Heart right ventricle (tissue), 16 donors: ENCODE measurements at regions not wholly inside any gene's neighbourhood (a gene's known extent, or its start where the extent isn't known, plus 50 kb on each side); places are given as distances from the start of the nearest gene placed in this dataset.

Source experiments
- ATAC-seq, 8 donors: fragments of 200-7000 bp; cut with Tn5 transposase; one replicate each; pipeline ENCODE4 v1.9.1; 2020; ENCODE audit warnings: mild to moderate bottlenecking in 8 of 8, moderate library complexity in 8 of 8, moderate number of reproducible peaks in 1 of 8
- DNase-seq, 2 donors: peaks; one replicate each; pipeline ENCODE4 v3.0.0-alpha.2; 2020
- H3K27ac ChIP-seq, 10 donors: fragments of 200-600 bp; sonication (generic) in 2 of 10; one replicate each; pipeline versions ENCODE4 v1.5.0 to v1.8.0; 2020 to 2022; ENCODE audit warnings: mild to moderate bottlenecking in 3 of 10
- H3K27me3 ChIP-seq, 7 donors: fragments of 200-600 bp; one replicate each; pipeline ENCODE4 v1.8.0; 2021 to 2022; ENCODE audit warnings: mild to moderate bottlenecking in 2 of 7
- H3K36me3 ChIP-seq, 9 donors: fragments of 200-600 bp; sonication (generic) in 1 of 9; one replicate each; pipeline versions ENCODE4 v1.5.0 to v1.8.0; 2020 to 2022; ENCODE audit warnings: mild to moderate bottlenecking in 2 of 9
- H3K4me1 ChIP-seq, 9 donors: fragments of 200-600 bp; sonication (generic) in 1 of 9; one replicate each; pipeline versions ENCODE4 v1.5.0 to v1.8.0; 2020 to 2022; ENCODE audit warnings: mild to moderate bottlenecking in 4 of 9
- H3K4me3 ChIP-seq, 10 donors: fragments of 200-600 bp; sonication (generic) in 2 of 10; one replicate each; pipeline versions ENCODE4 v1.5.0 to v1.8.0; 2020 to 2022; ENCODE audit warnings: mild to moderate bottlenecking in 7 of 10, moderate library complexity in 2 of 10
- H3K9me3 ChIP-seq, 11 donors: fragments of 200-600 bp in 10 of 11; sonication (generic) in 2 of 11; one replicate each; pipeline versions ENCODE4 v1.5.0 to v1.8.0; 2013 to 2022; ENCODE audit warnings: mild to moderate bottlenecking in 2 of 11, control low read depth in 1 of 11, moderate library complexity in 1 of 11
- CTCF ChIP-seq, 9 donors: fragments of 200-600 bp; sonication (generic) in 2 of 9; IDR thresholded peaks; one replicate each; pipeline versions ENCODE4 v1.5.0 to v1.8.0; 2021 to 2022; ENCODE audit warnings: antibody characterized with exemption in 9 of 9, mild to moderate bottlenecking in 5 of 9, moderate library complexity in 1 of 9
- WGBS, 2 donors: extraction: QIAGEN DNeasy Blood & Tissue Kit; methylation state at CpG; one replicate each; pipeline ENCODE4 v1.1.7; 2013; ENCODE audit warnings: inconsistent platforms in 1 of 2; 5-methylcytosine and 5-hydroxymethylcytosine counted together
- intact Hi-C, 10 donors: fragments of 100-400 bp; cut with DNase I; formaldehyde crosslinking; loops; one replicate each; pipeline versions ENCODE4 v1.11.1 to v1.14.2; 2022
- donor health status: Arrhythmogenic right ventricular cardiomyopathy.
- donor health status: ischemic (EF 13 %, LVEDD 7.1; RV severe dilation, severe dysfunction).
- donor health status: healthy with polysubstance abuse.
- donor health status: DM: no; HTN: yes; CAD: no.
- donor health status: DM: no; HTN: no; CAD: no.
- donor health status: ischemic (EF 25% LVEDD 6.9; RV normal size, moderate dysfunction).
- donor health status: ischemic (EF 25% LVEDD 5.7; RV mildly dilated, moderate dysfunction).
- donor health status: healthy.
- donor health status: DM: yes; HTN: yes; CAD: no.
- donor health status: Ischemic cardiomyopathy.
- donor health status: ischemic (EF 35%, LVEDD 5.7; RV mildly dilated, moderate dysfunction).
- donor health status: nonischemic (EF 11% LVEDD 7.7; RV severe dilation, severe dysfunction).
- donor health status: DM: yes; HTN: yes; CAD: no.
- donor health status: PGD.
- donor health status: ischemic (EF 29% LVEDD 5.4; RV normal size, mild dysfunction).
- donor health status: nonischemic (EF 23%, LVEDD 6.1; RV moderate dilation, normal function).

- ATAC-seq (no peak), DNase-seq (no peak)
- H3K9me3 ChIP-seq = peaks cover 0 to 24% (median 6%) of the 10 kb centered on the region in 11 donors
- intact Hi-C loops = no loop called here
- no peak for TF ChIP-seq CTCF (IDR thresholded peaks at IDR 0.05)
- H3K27ac ChIP-seq = no peak overlapping the region
- no peaks in the 10 kb centered on the region for H3K4me1 ChIP-seq
- peaks cover 0 to 32% (median 15%) of the 10 kb centered on the region in 7 donors for H3K27me3 ChIP-seq
- no peak overlapping the region for H3K4me3 ChIP-seq
- no peaks in the 10 kb centered on the region for H3K36me3 ChIP-seq
- 89 to 94% methylated on average over 8 of the region's 8 CpGs for WGBS, 2 donors
These were observed 158.5 kb downstream of the RRAGC start for GRCh38 chr1:38701088-38701487.

GRCh38 chr1:38700077-38700470 is 159.5 kb downstream of the RRAGC start:
- H3K4me1 ChIP-seq = no peaks in the 10 kb centered on the region
- no peak overlapping the region for H3K4me3 ChIP-seq
- no peak for TF ChIP-seq CTCF (IDR thresholded peaks at IDR 0.05)
- peaks cover 0 to 14% (median 0%) of the 10 kb centered on the region in 11 donors for H3K9me3 ChIP-seq
- peaks cover 0 to 27% (median 7%) of the 10 kb centered on the region in 7 donors for H3K27me3 ChIP-seq
- ATAC-seq = no peak
- DNase-seq = no peak
- no peak overlapping the region for H3K27ac ChIP-seq
- WGBS, 2 donors = 76 to 89% methylated on average over 3 of the region's 3 CpGs
- H3K36me3 ChIP-seq = no peaks in the 10 kb centered on the region
- intact Hi-C loops = no loop called here

GRCh38 chr1:38699330-38700076 is 160.1 kb downstream of the RRAGC start:
- WGBS, 2 donors = 67 to 74% methylated on average over 7 of the region's 7 CpGs
- TF ChIP-seq CTCF (IDR thresholded peaks at IDR 0.05) = no peak
- intact Hi-C loops = no loop called here
- peaks cover 0 to 9% (median 0%) of the 10 kb centered on the region in 11 donors for H3K9me3 ChIP-seq
- H3K4me3 ChIP-seq = no peak overlapping the region
- H3K4me1 ChIP-seq = no peaks in the 10 kb centered on the region
- no peaks in the 10 kb centered on the region for H3K36me3 ChIP-seq
- no peak overlapping the region for H3K27ac ChIP-seq
- ATAC-seq (no peak), DNase-seq (no peak)
- peaks cover 0 to 24% (median 1%) of the 10 kb centered on the region in 7 donors for H3K27me3 ChIP-seq

GRCh38 chr1:38697387-38697786 is 162.2 kb downstream of the RRAGC start:
- no peak for DNase-seq
- Histone ChIP-seq H3K36me3 (no peaks in the 10 kb centered on the region), H3K4me3 (no peak overlapping the region), H3K27ac (no peak overlapping the region), H3K9me3 (peaks cover 0 to 9% (median 0%) of the 10 kb centered on the region in 11 donors), H3K4me1 (no peaks in the 10 kb centered on the region), H3K27me3 (peaks cover 0 to 28% (median 0%) of the 10 kb centered on the region in 7 donors)
- no peak for ATAC-seq
- TF ChIP-seq CTCF (IDR thresholded peaks at IDR 0.05) = no peak
- WGBS, 2 donors = 56 to 58% methylated on average over 1 of the region's 1 CpG
- intact Hi-C loops = no loop called here
